Tibial artery (tissue), 4 donors: ENCODE measurements at regions not wholly inside any gene's neighbourhood (a gene's known extent, or its start where the extent isn't known, plus 50 kb on each side); places are given as distances from the start of the nearest gene placed in this dataset.

Experiments used
- DNase-seq, 2 donors: peaks; one replicate each; pipeline ENCODE4 v3.0.0-alpha.2; 2019
- H3K27ac ChIP-seq, 2 donors: fragments of 200-600 bp; sonication (generic) in 1 of 2; 1 replicate in 1 of 2; 2 replicates in 1 of 2; pipeline ENCODE4 v1.5.1; 2018 to 2019; ENCODE audit warnings: mild to moderate bottlenecking in 1 of 2
- H3K27me3 ChIP-seq, 2 donors: fragments of 200-600 bp; sonication (generic) in 1 of 2; one replicate each; pipeline versions ENCODE4 v1.5.1 to v1.6.0; 2016 to 2019
- H3K36me3 ChIP-seq, 3 donors: fragments of 200-600 bp; sonication (generic) in 2 of 3; one replicate each; pipeline ENCODE4 v1.5.1; 2016 to 2019; ENCODE audit warnings: mild to moderate bottlenecking in 2 of 3
- H3K4me1 ChIP-seq, 4 donors: fragments of 200-600 bp; sonication (generic) in 2 of 4; 1 replicate in 3 of 4; 2 replicates in 1 of 4; pipeline ENCODE4 v1.5.1; 2016 to 2019
- H3K4me3 ChIP-seq, 2 donors: fragments of 200-600 bp; sonication (generic) in 1 of 2; 1 replicate in 1 of 2; 2 replicates in 1 of 2; pipeline ENCODE4 v1.5.1; 2018 to 2019; ENCODE audit warnings: mild to moderate bottlenecking in 2 of 2
- H3K9me3 ChIP-seq, 3 donors: fragments of 200-600 bp; sonication (generic) in 1 of 3; one replicate each; pipeline ENCODE4 v1.5.1; 2016 to 2019
- CTCF ChIP-seq, 2 experiments: fragments of 200-600 bp in 1 of 2; fragments of 450-650 bp in 1 of 2; IDR thresholded peaks; one replicate each; pipeline ENCODE4 v1.5.1; 2017 to 2019; ENCODE audit warnings: antibody characterized with exemption in 2 of 2, mild to moderate bottlenecking in 1 of 2, moderate library complexity in 1 of 2
- intact Hi-C: fragments of 100-400 bp; cut with DNase I; formaldehyde crosslinking; loops from one replicate; pipeline ENCODE4 v1.15.0; 2023; ENCODE audit warnings: low total_unique reads

- intact Hi-C loops: no loop called here
- Histone ChIP-seq H3K4me3 (no peak overlapping the region), H3K27ac (no peak overlapping the region), H3K27me3 (no peaks in the 10 kb centered on the region), H3K36me3 (no peaks in the 10 kb centered on the region), H3K4me1 (no peaks in the 10 kb centered on the region), H3K9me3 (no peaks in the 10 kb centered on the region)
- no peak for TF ChIP-seq CTCF (IDR thresholded peaks at IDR 0.05)
- DNase-seq: no peak
Observed at GRCh38 chr2:150885236-150885635, 376.4 kb downstream of the RBM43 start.

- intact Hi-C loops: no loop called here
- DNase-seq: no peak
- no peak for TF ChIP-seq CTCF (IDR thresholded peaks at IDR 0.05)
Observed at GRCh38 chr2:150883613-150883895, 378.1 kb downstream of the RBM43 start.

GRCh38 chr2:150882751-150883612, 378.7 kb downstream of the RBM43 start:
- Histone ChIP-seq H3K9me3 (no peaks in the 10 kb centered on the region), H3K27me3 (no peaks in the 10 kb centered on the region), H3K4me3 (no peak overlapping the region), H3K4me1 (no peaks in the 10 kb centered on the region), H3K36me3 (no peaks in the 10 kb centered on the region), H3K27ac (no peak overlapping the region)
- DNase-seq: no peak
- intact Hi-C loops: no loop called here
- TF ChIP-seq CTCF (IDR thresholded peaks at IDR 0.05): no peak

More at GRCh38 chr2:150883613-150883895, 378.1 kb downstream of the RBM43 start:
- no peak overlapping the region for H3K4me3 ChIP-seq
- H3K9me3 ChIP-seq: no peaks in the 10 kb centered on the region
- no peaks in the 10 kb centered on the region for H3K4me1 ChIP-seq
- no peaks in the 10 kb centered on the region for H3K36me3 ChIP-seq
- H3K27me3 ChIP-seq: no peaks in the 10 kb centered on the region
- H3K27ac ChIP-seq: no peak overlapping the region

- no peak for TF ChIP-seq CTCF (IDR thresholded peaks at IDR 0.05)
- Histone ChIP-seq H3K27ac (no peak overlapping the region), H3K9me3 (no peaks in the 10 kb centered on the region), H3K27me3 (no peaks in the 10 kb centered on the region), H3K4me3 (no peak overlapping the region), H3K4me1 (no peaks in the 10 kb centered on the region), H3K36me3 (no peaks in the 10 kb centered on the region)
- intact Hi-C loops: no loop called here
- DNase-seq: no peak
Observed at GRCh38 chr2:150880986-150881385, 380.7 kb downstream of the RBM43 start.

GRCh38 chr2:150878356-150878755, 383.3 kb downstream of the RBM43 start:
- Histone ChIP-seq H3K27me3 (no peaks in the 10 kb centered on the region), H3K4me3 (no peak overlapping the region), H3K4me1 (no peaks in the 10 kb centered on the region), H3K9me3 (no peaks in the 10 kb centered on the region), H3K36me3 (no peaks in the 10 kb centered on the region), H3K27ac (no peak overlapping the region)
- TF ChIP-seq CTCF (IDR thresholded peaks at IDR 0.05): no peak
- DNase-seq: no peak
- intact Hi-C loops: no loop called here
